Heart left ventricle (tissue), 16 donors: ENCODE measurements at regions not wholly inside any gene's neighbourhood (a gene's known extent, or its start where the extent isn't known, plus 50 kb on each side); places are given as distances from the start of the nearest gene placed in this dataset.

ENCODE experiments used
- ATAC-seq, 4 donors: fragments of 200-7000 bp; cut with Tn5 transposase; one replicate each; pipeline ENCODE4 v1.9.1; 2020 to 2022; ENCODE audit warnings: moderate library complexity in 4 of 4, mild to moderate bottlenecking in 3 of 4, moderate number of reproducible peaks in 1 of 4
- DNase-seq, 5 donors: peaks; one replicate each; pipeline ENCODE4 v3.0.0-alpha.2; 2020
- H3K27ac ChIP-seq, 12 donors: fragments of 200-600 bp; sonication (generic) in 4 of 12; one replicate each; pipeline versions ENCODE4 v1.5.0 to v1.8.0; 2016 to 2022; ENCODE audit warnings: mild to moderate bottlenecking in 2 of 12
- H3K27me3 ChIP-seq, 9 donors: fragments of 200-600 bp; sonication (generic) in 2 of 9; one replicate each; pipeline versions ENCODE4 v1.5.1 to v1.8.0; 2016 to 2022; ENCODE audit warnings: mild to moderate bottlenecking in 3 of 9
- H3K36me3 ChIP-seq, 9 donors: fragments of 200-600 bp; sonication (generic) in 2 of 9; one replicate each; pipeline versions ENCODE4 v1.5.0 to v1.8.0; 2018 to 2022; ENCODE audit warnings: mild to moderate bottlenecking in 2 of 9
- H3K4me1 ChIP-seq, 12 donors: fragments of 200-600 bp; sonication (generic) in 4 of 12; one replicate each; pipeline versions ENCODE4 v1.5.0 to v1.8.0; 2016 to 2022; ENCODE audit warnings: mild to moderate bottlenecking in 3 of 12
- H3K4me3 ChIP-seq, 12 donors: fragments of 200-600 bp; sonication (generic) in 4 of 12; one replicate each; pipeline versions ENCODE4 v1.5.0 to v1.8.0; 2017 to 2022; ENCODE audit warnings: mild to moderate bottlenecking in 9 of 12, moderate library complexity in 4 of 12
- H3K9me3 ChIP-seq, 12 donors: fragments of 200-600 bp; sonication (generic) in 4 of 12; one replicate each; pipeline versions ENCODE4 v1.5.0 to v1.8.0; 2016 to 2022; ENCODE audit warnings: mild to moderate bottlenecking in 1 of 12
- CTCF ChIP-seq, 12 donors: fragments of 200-600 bp; sonication (generic) in 4 of 12; IDR thresholded peaks; one replicate each; pipeline versions ENCODE4 v1.5.0 to v1.8.0; 2018 to 2022; ENCODE audit warnings: antibody characterized with exemption in 12 of 12, mild to moderate bottlenecking in 5 of 12
- POLR2A ChIP-seq, 2 donors: fragments of 450-650 bp; IDR thresholded peaks; one replicate each; pipeline ENCODE4 v1.6.1; 2017; ENCODE audit warnings: antibody characterized with exemption in 2 of 2, mild to moderate bottlenecking in 2 of 2, moderate library complexity in 2 of 2
- WGBS, 4 donors: extraction: QIAGEN DNeasy Blood & Tissue Kit in 2 of 4; methylation state at CpG; one replicate each; pipeline versions ENCODE4 v1.1.5 to v1.1.7; 2013 to 2018; 5-methylcytosine and 5-hydroxymethylcytosine counted together
- intact Hi-C, 10 donors: fragments of 100-400 bp; cut with DNase I; formaldehyde crosslinking; loops; one replicate each; pipeline versions ENCODE4 v1.11.1 to v1.14.2; 2022
- donor health status: ischemic (EF 13 %, LVEDD 7.1; RV severe dilation, severe dysfunction).
- donor health status: healthy with polysubstance abuse.
- donor health status: DM: no; HTN: yes; CAD: no.
- donor health status: DM: no; HTN: no; CAD: no.
- donor health status: ischemic (EF 25% LVEDD 6.9; RV normal size, moderate dysfunction).
- donor health status: ischemic (EF 25% LVEDD 5.7; RV mildly dilated, moderate dysfunction).
- donor health status: healthy.
- donor health status: DM: yes; HTN: yes; CAD: no.
- donor health status: ischemic (EF 35%, LVEDD 5.7; RV mildly dilated, moderate dysfunction).
- donor health status: nonischemic (EF 11% LVEDD 7.7; RV severe dilation, severe dysfunction).
- donor health status: DM: yes; HTN: yes; CAD: no.
- donor health status: PGD.
- donor health status: ischemic (EF 29% LVEDD 5.4; RV normal size, mild dysfunction).
- donor health status: nonischemic (EF 23%, LVEDD 6.1; RV moderate dilation, normal function).

GRCh38 chr11:116145187-116145865 lies 627.5 kb downstream of the BUD13 start:
- no peak overlapping the region for H3K27ac ChIP-seq
- no peaks in the 10 kb centered on the region for H3K36me3 ChIP-seq
- H3K4me1 ChIP-seq = no peaks in the 10 kb centered on the region
- peaks cover 0 to under 1% (median 0%) of the 10 kb centered on the region in 12 donors for H3K9me3 ChIP-seq
- 82 to 89% (median 87%) methylated on average over 13 to 14 of the region's 14 CpGs for WGBS, 4 donors
- intact Hi-C loops = no loop called here
- DNase-seq (no peak), ATAC-seq (no peak)
- TF ChIP-seq POLR2A (IDR thresholded peaks at IDR 0.05) (no peak), CTCF (IDR thresholded peaks at IDR 0.05) (no peak)
- H3K27me3 ChIP-seq = peaks cover 0 to 7% (median 0%) of the 10 kb centered on the region in 9 donors
- no peak overlapping the region for H3K4me3 ChIP-seq

- Histone ChIP-seq H3K9me3 (no peaks in the 10 kb centered on the region), H3K4me3 (no peak overlapping the region), H3K27ac (no peak overlapping the region), H3K4me1 (no peaks in the 10 kb centered on the region), H3K27me3 (peaks cover 0 to 7% (median 0%) of the 10 kb centered on the region in 9 donors), H3K36me3 (no peaks in the 10 kb centered on the region)
- no peak for ATAC-seq
- intact Hi-C loops = no loop called here
- no peak for TF ChIP-seq CTCF (IDR thresholded peaks at IDR 0.05)
- no peak for TF ChIP-seq POLR2A (IDR thresholded peaks at IDR 0.05)
- DNase-seq = no peak
- WGBS, 4 donors = 81 to 92% (median 87%) methylated on average over 11 to 17 of the region's 17 CpGs
Measured at GRCh38 chr11:116144387-116144958, 628.3 kb downstream of the BUD13 start.

GRCh38 chr11:116138280-116138679 lies 634.1 kb upstream of the CADM1 start:
- Histone ChIP-seq H3K4me3 (no peak overlapping the region), H3K27ac (no peak overlapping the region), H3K9me3 (no peaks in the 10 kb centered on the region), H3K36me3 (no peaks in the 10 kb centered on the region), H3K4me1 (peaks cover 0 to 22% (median 0%) of the 10 kb centered on the region in 12 donors), H3K27me3 (peaks cover 0 to 4% (median 0%) of the 10 kb centered on the region in 9 donors)
- DNase-seq = no peak
- TF ChIP-seq POLR2A (IDR thresholded peaks at IDR 0.05) (no peak), CTCF (IDR thresholded peaks at IDR 0.05) (no peak)
- WGBS, 4 donors = 89 to 96% (median 93%) methylated on average over 6 of the region's 6 CpGs
- ATAC-seq = no peak
- intact Hi-C loops = loop anchor here in 1 of 10 donors (10.0 kb wide), 1 partner anchor 57 kb away; no protein-coding TSS in a partner anchor

GRCh38 chr11:116137753-116138152 lies 633.5 kb upstream of the CADM1 start:
- no peak for ATAC-seq
- no peaks in the 10 kb centered on the region for H3K9me3 ChIP-seq
- WGBS, 4 donors = 59 to 73% (median 66%) methylated on average over 2 of the region's 2 CpGs
- no peak for TF ChIP-seq POLR2A (IDR thresholded peaks at IDR 0.05)
- no peak for TF ChIP-seq CTCF (IDR thresholded peaks at IDR 0.05)
- DNase-seq = no peak
- H3K36me3 ChIP-seq = no peaks in the 10 kb centered on the region
- H3K4me1 ChIP-seq = peaks cover 0 to 25% (median 0%) of the 10 kb centered on the region in 12 donors
- intact Hi-C loops = loop anchor here in 1 of 10 donors (10.0 kb wide), 1 partner anchor 57 kb away; no protein-coding TSS in a partner anchor
- peak overlapping the region in 1 of 12 donors; percentile 40 for H3K27ac ChIP-seq
- H3K27me3 ChIP-seq = peaks cover 0 to 4% (median 0%) of the 10 kb centered on the region in 9 donors
- H3K4me3 ChIP-seq = no peak overlapping the region
